CD4-positive, alpha-beta T cell treated with Interleukin-4 for 4 hours (primary cell): ENCODE measurements at regions not wholly inside any gene's neighbourhood (a gene's known extent, or its start where the extent isn't known, plus 50 kb on each side); places are given as distances from the start of the nearest gene placed in this dataset.
A peak's percentile ranks its signal among the peaks of the same experiment; 100 is the strongest.

Experiments
- DNase-seq: peaks from one replicate; pipeline ENCODE4 v3.0.0-alpha.2; 2020

DNA sequence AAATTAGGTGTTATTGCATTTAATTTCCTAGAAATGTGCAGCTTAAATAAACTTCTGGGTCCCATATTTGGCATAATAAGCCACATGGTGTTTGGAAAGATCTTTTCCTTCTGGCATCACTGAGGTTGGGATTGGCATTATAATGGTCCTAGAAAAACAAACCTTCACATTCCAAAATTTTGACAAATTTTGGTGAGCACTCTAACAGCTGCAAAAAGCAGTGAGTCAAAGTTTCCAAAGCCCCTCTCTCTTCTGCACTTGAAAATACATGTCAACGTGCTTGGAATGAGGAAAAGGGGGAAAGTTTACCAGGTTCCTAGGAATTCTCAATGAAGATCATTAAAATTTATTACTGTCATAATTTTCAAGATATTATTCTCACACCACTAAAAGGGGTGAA, 77.8 kb upstream of the STK17B start:
- DNase-seq: no peak

GRCh38 chr2:196249860-196250259, 78.5 kb upstream of the STK17B start:
- no peak for DNase-seq

DNA sequence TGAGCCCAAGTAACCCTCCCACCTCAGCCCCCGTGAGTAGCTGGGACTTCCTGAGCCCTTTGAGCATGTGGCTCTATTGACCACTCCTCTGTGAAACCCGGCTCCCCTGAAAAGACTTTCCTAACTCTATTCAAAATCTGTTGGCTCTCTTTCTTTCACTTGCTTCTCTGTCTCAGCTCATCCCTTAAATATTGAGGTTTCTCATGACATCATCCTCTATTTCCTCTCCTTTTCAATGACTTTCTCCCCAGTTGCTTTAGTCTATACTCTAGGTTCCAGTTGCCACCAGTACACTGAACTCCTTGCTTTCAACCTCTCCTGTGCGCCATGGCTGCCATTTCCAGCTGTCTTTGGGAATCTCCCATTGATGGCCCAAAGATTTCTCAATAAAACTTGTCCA, 79.8 kb upstream of the STK17B start:
- no peak for DNase-seq

- DNase-seq: no peak
Observed at GRCh38 chr2:196252408-196253115, 81.2 kb upstream of the STK17B start.

- DNase-seq: no peak
Observed at GRCh38 chr2:196253116-196253480, 81.7 kb upstream of the STK17B start.

DNA sequence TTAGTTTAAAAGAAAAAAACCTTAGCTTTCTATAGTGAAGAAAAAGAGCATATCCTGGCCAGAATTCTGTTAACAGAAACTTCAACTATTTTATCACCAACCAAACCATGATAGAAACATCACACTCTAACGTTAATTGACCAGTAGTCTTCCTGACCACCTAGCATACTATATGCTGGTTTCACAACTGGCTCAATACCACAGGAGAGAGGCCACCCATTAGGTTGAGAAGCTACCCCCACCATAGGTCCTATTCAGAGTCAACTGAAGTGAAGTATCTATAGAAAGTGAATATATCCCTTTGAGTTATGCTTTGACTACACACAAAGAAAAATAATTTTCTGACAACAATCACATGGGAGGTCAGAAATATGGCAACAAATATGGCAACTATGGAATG, 85.2 kb upstream of the STK17B start:
- no peak for DNase-seq

DNA sequence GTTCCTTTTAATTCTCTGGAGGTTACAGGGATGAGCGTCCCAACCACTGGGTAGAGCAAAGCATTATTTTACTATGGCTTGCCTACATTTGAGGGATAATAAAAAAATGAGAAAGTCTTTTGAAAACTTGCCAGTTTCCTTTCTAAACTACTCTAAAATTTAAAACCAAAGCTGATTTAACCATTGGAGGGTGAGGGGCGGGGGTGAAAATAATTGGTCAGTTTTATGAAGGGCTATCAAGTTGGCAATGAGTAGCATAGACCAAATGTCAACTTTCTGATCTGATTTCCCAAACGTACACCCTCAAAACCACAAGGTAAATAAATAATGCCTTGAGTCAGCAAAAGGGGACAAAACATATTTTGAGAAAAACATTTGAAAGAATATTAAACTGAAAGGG, 85.7 kb upstream of the STK17B start:
- DNase-seq: no peak

DNA sequence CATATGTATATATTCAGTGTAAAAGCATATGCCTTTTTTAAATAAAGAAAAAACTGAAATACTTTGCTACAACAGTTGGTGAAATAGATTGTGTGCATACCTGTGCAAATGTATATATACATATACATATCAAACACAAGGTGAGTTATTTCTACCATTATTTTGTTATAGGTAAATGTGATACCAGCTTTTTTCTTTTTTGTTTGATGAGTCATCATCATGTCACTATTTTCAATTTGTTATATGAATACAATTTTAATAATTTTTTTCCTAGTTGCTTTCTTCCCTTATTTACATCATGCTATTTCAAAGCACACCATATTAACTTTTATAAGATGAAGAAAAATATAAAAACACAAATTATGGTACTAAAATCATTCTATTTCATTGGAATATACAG, 87.0 kb upstream of the STK17B start:
- no peak for DNase-seq

- peak; percentile 75 for DNase-seq
Observed at GRCh38 chr2:196259507-196260481, 88.4 kb upstream of the STK17B start.

GRCh38 chr2:196260546-196260945, 89.2 kb upstream of the STK17B start:
- DNase-seq: peak; percentile 80

DNA sequence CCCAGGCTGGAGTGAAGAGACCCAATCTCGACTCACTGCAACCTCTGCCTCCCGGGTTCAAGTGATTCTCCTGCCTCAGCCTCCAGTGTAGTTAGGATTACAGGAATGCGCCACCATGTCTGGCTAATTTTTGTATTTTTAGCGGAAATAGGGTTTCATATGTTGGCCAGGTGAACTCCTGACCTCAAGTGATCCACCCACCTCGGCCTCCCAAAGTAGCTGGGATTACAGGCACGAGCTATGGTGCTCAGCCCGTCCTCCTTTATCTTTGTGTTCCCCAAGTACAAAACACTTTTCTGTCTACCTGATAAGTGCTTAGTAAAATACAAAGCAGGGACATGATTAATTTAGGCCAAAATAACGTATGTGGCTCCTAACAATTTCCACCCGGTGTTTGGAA, 91.2 kb upstream of the STK17B start:
- no peak for DNase-seq

DNA sequence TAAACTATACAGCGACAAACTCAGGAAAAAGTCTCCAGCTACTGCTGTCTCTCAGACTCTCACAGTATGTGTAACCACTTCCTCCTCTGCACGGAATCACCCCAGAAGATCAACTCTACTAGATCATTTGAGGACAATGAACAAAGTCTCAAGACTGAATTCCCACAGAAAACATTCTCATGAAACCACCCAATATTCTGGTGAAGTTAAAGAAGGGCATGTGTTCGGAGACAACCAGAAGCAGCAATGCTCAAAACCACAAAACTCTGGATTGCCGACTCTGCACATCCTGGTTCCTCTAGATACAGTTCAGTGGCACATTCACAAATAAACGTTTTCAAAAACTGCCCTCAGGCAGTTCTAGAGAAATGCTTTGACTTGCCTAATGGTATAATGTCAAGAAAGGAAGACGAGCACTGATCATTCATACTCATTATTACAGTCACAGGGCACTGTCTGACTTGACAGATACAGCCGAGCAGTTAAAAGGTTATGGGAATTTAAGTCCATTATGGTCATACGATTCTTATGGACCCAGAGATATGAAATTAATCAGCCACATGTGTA, 91.9 kb upstream of the STK17B start:
- peak; percentile 92 for DNase-seq

DNA sequence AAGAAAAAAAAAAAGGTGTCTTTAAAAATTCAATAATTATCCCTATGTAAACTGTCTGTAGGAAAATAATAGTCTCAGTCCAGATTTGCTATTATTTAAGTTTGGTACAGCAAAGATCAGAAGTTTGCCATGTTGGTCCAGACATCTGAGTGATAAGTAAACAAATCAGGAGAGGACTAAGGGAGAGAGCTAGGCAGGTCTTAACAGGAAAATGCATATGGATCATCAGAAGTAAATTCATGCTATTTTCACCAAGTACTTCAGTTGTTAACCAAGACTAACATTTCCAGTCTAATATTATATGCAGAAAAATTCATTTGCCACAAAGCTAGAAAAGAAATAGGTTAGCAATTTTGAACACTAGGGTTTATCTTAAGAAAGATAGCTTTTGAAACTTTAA, 95.0 kb upstream of the STK17B start:
- no peak for DNase-seq

- no peak for DNase-seq
Observed at GRCh38 chr2:196266855-196267254, 95.5 kb upstream of the STK17B start.

DNA sequence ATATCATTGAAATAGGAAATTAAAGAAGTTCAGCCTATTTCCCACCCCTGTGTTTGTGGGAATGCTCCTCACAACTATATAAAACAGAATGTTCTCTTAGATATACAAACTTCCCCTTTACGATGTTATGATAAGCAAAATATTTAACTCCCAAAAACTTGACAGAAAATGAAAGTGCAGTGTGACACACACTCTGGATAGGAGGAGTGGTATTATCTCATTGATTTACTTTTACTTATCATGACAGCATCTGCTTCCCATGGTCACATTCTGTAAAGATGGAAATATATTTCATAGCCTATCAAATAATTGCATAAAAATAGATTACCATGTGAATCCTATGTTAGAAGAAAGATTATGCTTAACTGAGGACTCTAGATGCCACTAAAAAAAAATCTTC, 96.6 kb upstream of the STK17B start:
- no peak for DNase-seq

- peak; percentile 48 for DNase-seq
Observed at GRCh38 chr2:196268538-196269338, 97.4 kb upstream of the STK17B start.

GRCh38 chr2:196271795-196272194, 100.4 kb upstream of the STK17B start:
- no peak for DNase-seq

DNA sequence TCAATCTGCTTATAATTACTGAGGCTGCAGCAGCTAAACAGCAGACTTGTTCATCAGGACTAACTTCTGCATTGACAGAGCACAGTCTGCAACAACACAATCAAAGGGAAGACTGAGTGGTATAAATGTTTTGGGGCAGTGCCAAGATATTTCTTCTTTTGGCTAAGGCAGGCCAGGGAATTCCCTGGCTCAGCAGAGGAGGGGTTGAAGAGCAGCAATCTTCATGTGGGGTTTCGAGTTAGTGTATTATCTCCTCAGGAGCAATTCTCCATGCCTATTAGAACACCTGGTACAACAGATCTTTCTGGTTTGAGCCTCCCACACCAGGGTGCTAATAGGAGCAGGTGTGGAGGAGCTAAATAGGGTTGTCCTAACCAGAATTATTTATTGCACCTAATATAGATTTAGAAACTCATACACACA, 103.0 kb upstream of the STK17B start:
- DNase-seq: peak; percentile 69

DNA sequence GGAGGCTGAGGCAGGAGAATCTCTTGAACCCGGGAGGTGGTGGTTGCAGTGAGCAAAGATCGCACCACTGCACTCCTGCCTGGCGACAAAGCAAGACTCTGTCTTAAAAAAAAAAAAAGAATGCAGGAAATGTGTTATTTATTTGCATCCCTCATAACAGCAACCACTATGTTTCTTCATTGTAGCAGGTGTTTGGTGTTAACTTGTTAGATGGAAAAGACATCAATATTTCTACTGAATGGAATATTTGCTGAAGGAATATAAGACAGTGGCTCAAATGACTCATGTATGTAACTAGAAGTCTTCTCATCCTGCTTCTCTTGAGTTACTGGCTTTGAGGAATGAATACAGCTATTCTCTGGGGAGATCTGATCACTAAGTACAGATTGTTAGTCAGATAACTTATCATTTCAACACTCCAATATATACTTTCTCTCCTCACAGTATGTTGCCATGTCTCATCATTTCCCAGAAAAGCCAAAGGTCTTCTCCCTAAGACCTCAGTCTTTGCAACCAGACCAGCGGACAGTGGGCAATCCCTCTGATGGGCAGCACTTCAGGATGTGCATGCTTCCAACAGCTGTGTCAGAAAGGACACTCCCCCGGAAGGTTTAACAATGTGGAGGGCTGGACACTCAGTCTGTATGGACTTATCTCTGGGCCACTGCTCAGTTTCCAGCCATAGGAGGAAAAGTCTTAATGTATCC, 104.4 kb upstream of the STK17B start:
- DNase-seq: peak; percentile 47

GRCh38 chr2:196276421-196276820, 105.0 kb upstream of the STK17B start:
- no peak for DNase-seq

- peak; percentile 68 for DNase-seq
Observed at GRCh38 chr2:196277002-196277401, 105.6 kb upstream of the STK17B start.

GRCh38 chr2:196278491-196278911, 107.1 kb upstream of the STK17B start:
- peak; percentile 42 for DNase-seq
